Fibroblast of mammary gland (primary cell): ENCODE measurements at regions not wholly inside any gene's neighbourhood (a gene's known extent, or its start where the extent isn't known, plus 50 kb on each side); places are given as distances from the start of the nearest gene placed in this dataset.

Source experiments
- DNase-seq: peaks from one replicate; pipeline ENCODE4 v3.0.0-alpha.2; 2010; ENCODE audit warnings: low read depth
- H3K4me3 ChIP-seq: 2 replicates; pipeline ENCODE4 v1.5.1; 2011; ENCODE audit warnings: low read depth, mild to moderate bottlenecking, low read length, moderate library complexity; ENCODE audit not compliant: control insufficient read depth
- CTCF ChIP-seq: conservative IDR thresholded peaks from 2 replicates; pipeline ENCODE4 v1.5.1; 2011; ENCODE audit warnings: low read depth, low read length, inconsistent platforms; ENCODE audit not compliant: control insufficient read depth, insufficient read depth

GRCh38 chr7:155373359-155374273 is 75.9 kb downstream of the INSIG1 start:
- no peak for DNase-seq
- no peak for TF ChIP-seq CTCF
- H3K4me3 ChIP-seq, result no peak overlapping the region

- TF ChIP-seq CTCF, result no peak
- H3K4me3 ChIP-seq, result no peak overlapping the region
These were observed 76.9 kb downstream of the INSIG1 start for GRCh38 chr7:155374276-155375252.

GRCh38 chr7:155375337-155376277 is 77.9 kb downstream of the INSIG1 start:
- no peak for TF ChIP-seq CTCF
- DNase-seq, result no peak
- no peak overlapping the region for H3K4me3 ChIP-seq

More at GRCh38 chr7:155374276-155375252, 76.9 kb downstream of the INSIG1 start:
- DNase-seq, result no peak

- DNase-seq, result no peak
- no peak overlapping the region for H3K4me3 ChIP-seq
- no peak for TF ChIP-seq CTCF
These were observed 79.6 kb downstream of the INSIG1 start for GRCh38 chr7:155377071-155377837.

GRCh38 chr7:155377838-155378579 is 79.9 kb upstream of the EN2 start:
- DNase-seq, result no peak
- TF ChIP-seq CTCF, result no peak
- no peak overlapping the region for H3K4me3 ChIP-seq
